IPS-NIHi7 (cell line): ENCODE measurements at regions not wholly inside any gene's neighbourhood (a gene's known extent, or its start where the extent isn't known, plus 50 kb on each side); places are given as distances from the start of the nearest gene placed in this dataset.
"Not testable (repeated sequence)": the region's sequence is repeated elsewhere in the genome, so short reads cannot be mapped to it uniquely, and the experiment has no call there.

Source experiments
- DNase-seq: peaks from one replicate; pipeline ENCODE4 v3.0.0; 2012; ENCODE audit warnings: mixed read lengths; ENCODE audit errors: extremely low spot score

GRCh38 chr1:234763910-234764309 is 153.9 kb upstream of the IRF2BP2 start:
- no peak for DNase-seq

- DNase-seq: no peak
Observed at GRCh38 chr1:234763367-234763766, 153.4 kb upstream of the IRF2BP2 start.

GRCh38 chr1:234762127-234762526 is 152.1 kb upstream of the IRF2BP2 start:
- DNase-seq: not testable (repeated sequence)

- DNase-seq: peak; percentile 68
Observed at GRCh38 chr1:234760303-234760723, 150.3 kb upstream of the IRF2BP2 start.

- no peak for DNase-seq
Observed at GRCh38 chr1:234759888-234760287, 149.9 kb upstream of the IRF2BP2 start.

- DNase-seq: no peak
Observed at GRCh38 chr1:234758851-234759250, 148.9 kb upstream of the IRF2BP2 start.

- DNase-seq: no peak
Observed at GRCh38 chr1:234756857-234757256, 146.9 kb upstream of the IRF2BP2 start.

- no peak for DNase-seq
Observed at GRCh38 chr1:234756066-234756774, 146.2 kb upstream of the IRF2BP2 start.

- DNase-seq: no peak
Observed at GRCh38 chr1:234755449-234755863, 145.5 kb upstream of the IRF2BP2 start.

- no peak for DNase-seq
Observed at GRCh38 chr1:234753979-234754378, 144.0 kb upstream of the IRF2BP2 start.

GRCh38 chr1:234752927-234753326 is 142.9 kb upstream of the IRF2BP2 start:
- DNase-seq: no peak

- no peak for DNase-seq
Observed at GRCh38 chr1:234751678-234752077, 141.7 kb upstream of the IRF2BP2 start.

- DNase-seq: no peak
Observed at GRCh38 chr1:234750922-234751627, 141.1 kb upstream of the IRF2BP2 start.

GRCh38 chr1:234748713-234749112 is 138.7 kb upstream of the IRF2BP2 start:
- no peak for DNase-seq

- no peak for DNase-seq
Observed at GRCh38 chr1:234748066-234748465, 138.1 kb upstream of the IRF2BP2 start.

GRCh38 chr1:234746798-234747196 is 136.8 kb upstream of the IRF2BP2 start:
- no peak for DNase-seq

GRCh38 chr1:234745844-234746797 is 136.1 kb upstream of the IRF2BP2 start:
- peak; percentile 73 for DNase-seq

GRCh38 chr1:234745276-234745675 is 135.3 kb upstream of the IRF2BP2 start:
- DNase-seq: no peak

- peak; percentile 54 for DNase-seq
Observed at GRCh38 chr1:234743791-234744611, 134.0 kb upstream of the IRF2BP2 start.

GRCh38 chr1:234742622-234743021 is 132.6 kb upstream of the IRF2BP2 start:
- no peak for DNase-seq

- DNase-seq: no peak
Observed at GRCh38 chr1:234737967-234738314, 128.0 kb upstream of the IRF2BP2 start.
